COLO668 (cell line): ENCODE measurements at regions not wholly inside any gene's neighbourhood (a gene's known extent, or its start where the extent isn't known, plus 50 kb on each side); places are given as distances from the start of the nearest gene placed in this dataset.
"Not testable (repeated sequence)": the region's sequence is repeated elsewhere in the genome, so short reads cannot be mapped to it uniquely, and the experiment has no call there.

Experiments
- DNase-seq: peaks from one replicate; lab custom pipeline; 2025; ENCODE audit not compliant: unreplicated experiment; lab: John Stamatoyannopoulos, UW

- DNase-seq, result not testable (repeated sequence)
Measured at GRCh38 chr17:30713805-30714204, 110.7 kb downstream of the CRLF3 start.

DNA sequence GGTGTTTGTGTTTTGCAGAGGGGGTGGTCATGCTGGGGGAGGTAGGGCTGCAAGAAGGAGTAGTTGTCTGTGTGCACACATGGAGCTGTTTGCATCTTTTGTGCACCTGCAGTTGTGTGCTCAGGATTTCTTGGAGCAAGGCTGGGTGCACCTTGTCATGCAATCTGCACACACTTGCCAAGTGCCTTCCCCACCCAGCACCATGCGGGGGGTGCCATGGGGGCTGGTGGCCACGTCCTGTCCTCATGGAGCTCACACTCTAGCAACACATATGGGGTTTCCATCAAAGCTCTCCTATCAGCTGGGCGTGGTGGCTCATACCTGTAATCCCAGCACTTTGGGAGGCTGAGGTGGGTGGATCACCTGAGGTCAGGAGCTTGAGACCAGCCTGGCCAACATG, 111.6 kb downstream of the CRLF3 start:
- not testable (repeated sequence) for DNase-seq

DNA sequence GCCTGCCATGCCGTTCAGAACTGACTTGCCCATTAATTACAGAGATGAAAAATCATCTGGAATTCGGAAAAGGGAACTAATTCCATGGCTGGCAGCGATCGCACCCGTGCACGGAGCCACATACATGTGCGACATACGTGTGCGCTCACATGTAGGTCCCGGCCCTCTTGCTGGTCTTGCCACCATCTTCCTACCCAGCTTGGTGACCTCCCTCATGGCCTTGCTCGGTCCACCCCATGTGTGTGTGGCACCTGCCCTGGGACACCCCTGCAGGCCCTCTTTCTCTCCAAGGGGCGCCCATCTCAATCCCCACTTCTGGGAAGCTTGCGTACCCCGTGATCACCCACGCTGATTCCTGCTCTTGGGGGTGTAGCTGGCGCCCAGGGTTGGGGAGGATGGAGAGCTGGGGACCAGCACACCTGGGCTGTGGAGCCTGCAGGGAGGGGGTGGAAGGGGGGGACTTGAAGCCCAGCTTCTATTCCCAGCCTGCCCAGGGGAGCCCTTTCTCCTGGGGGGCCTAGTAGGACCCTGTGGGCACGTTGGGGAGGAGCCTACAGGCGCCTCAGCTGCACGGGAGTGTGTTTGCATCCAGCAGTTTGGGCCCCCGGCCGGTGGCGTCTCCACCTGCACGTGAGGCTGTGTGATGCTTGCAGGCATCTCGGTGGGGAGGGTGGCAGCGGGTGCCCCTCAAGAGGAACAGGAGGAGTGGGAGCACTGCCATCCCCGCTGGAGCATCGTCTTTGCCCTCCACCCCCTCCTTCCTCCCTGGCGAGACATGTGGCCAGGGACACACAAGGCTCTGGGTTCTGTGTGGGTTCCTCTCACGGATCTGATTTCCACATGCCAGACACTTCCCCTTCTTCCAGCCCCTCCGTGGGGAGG, 112.6 kb downstream of the CRLF3 start:
- DNase-seq, result not testable (repeated sequence)

DNA sequence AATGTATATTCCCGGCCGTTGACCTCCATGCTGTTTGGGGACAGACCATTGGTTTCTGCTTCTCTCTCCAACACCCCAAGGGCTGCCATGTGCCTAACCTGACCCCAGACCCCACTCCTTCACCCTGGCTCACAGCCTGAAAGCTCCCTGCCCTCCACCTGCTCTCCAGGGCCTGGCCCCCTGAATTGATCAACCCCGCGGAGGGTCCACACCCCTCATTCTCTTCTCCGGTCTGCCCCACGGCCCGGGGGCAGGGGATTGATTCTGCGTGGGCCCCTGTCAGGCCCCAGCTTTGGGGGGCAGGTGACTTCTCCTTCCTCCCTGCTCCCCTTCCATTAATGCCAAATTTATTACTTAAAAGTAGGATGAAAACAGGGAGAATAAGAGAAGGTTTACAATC, 113.3 kb downstream of the CRLF3 start:
- DNase-seq, result not testable (repeated sequence)

- DNase-seq, result peak; percentile 18
Measured at GRCh38 chr17:30710276-30711088, 114.0 kb downstream of the CRLF3 start.

- DNase-seq, result peak; percentile 50
Measured at GRCh38 chr17:30709561-30710275, 114.8 kb downstream of the CRLF3 start.

DNA sequence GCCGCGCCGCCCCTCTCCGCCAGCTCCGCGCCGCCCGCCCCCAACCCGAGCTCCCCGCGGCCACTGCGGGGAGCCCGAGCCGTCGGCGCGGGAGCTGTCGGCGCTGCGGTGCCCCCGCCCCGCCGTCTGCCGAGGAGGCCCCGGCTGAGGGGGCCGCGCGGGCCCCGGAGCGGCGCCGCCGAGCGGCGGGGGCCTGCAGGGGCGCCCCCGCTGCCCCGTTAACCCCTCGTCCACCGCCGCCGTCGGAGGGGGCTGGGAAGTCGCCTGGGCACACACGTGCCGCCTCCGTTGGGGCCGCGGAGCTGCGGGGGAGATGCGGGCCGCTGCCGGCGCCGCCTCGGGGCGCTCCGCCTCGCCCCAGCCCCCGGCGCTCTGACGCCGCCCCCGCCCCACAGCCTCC, 115.4 kb downstream of the CRLF3 start:
- peak; percentile 33 for DNase-seq

DNA sequence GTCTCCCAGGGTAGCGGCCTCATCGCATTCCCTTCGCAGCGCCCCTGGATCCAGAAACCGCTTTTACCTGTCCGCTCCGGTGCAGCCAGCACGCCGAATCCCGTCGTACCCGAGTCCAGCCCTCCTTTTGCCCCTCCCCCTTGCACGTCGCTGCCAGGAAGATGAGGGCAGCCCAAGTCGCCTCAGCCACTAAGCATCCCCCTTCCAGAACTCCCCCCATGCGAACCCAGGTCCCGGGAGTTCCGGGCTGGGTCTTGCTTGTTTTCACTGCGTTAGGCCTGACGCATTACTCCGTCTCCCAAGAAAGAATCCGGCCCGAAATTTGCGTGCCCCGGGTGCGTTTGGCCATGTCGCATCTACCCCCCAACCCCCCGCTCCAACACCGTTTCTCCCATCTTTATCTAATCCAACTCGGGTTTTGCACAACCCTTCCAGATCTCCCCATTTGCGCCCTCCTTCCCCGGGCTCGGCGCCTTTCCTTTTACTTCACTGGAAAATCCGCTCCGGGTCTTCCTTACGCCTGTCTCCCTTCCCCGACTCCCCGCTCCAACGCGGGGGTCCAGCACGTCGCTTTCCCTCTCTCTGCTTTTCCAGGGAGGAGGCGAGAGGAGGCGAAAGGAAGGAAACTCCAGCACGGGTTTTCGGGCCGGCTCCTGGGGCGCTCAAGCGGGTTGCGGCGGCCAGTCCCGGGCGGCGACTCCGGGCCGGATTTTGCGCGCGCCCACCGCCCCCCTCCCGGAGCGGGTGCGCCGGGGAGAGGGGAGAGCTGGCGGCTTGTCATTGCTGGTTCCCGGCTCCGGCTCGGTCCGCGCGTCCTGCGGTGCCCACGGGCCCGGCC, 116.0 kb downstream of the CRLF3 start:
- DNase-seq, result peak; percentile 83

- peak; percentile 9 for DNase-seq
Measured at GRCh38 chr17:30707724-30708240, 116.7 kb downstream of the CRLF3 start.

- peak; percentile 9 for DNase-seq
Measured at GRCh38 chr17:30706461-30707335, 117.8 kb downstream of the CRLF3 start.

GRCh38 chr17:30706004-30706403, 118.5 kb downstream of the CRLF3 start:
- peak; percentile 0 for DNase-seq

- DNase-seq, result no peak
Measured at GRCh38 chr17:30701498-30701989, 122.9 kb downstream of the CRLF3 start.

DNA sequence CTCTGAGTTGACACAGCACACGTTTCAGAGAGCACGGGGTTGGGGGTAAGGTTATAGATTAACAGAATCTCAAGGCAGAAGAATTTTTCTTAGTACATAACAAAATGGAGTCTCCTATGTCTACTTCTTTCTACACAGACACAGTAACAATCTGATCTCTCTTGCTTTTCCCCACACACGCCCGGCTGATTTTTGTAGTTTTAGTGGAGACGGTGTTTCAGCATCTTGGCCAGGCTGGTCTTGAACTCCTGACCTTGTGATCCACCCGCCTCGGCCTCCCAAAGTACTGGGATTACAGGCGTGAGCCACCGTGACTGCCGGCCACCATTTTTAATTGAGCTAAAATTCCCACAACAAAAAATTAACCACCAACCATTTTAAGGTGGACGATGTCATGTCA, 123.7 kb downstream of the CRLF3 start:
- DNase-seq, result not testable (repeated sequence)

DNA sequence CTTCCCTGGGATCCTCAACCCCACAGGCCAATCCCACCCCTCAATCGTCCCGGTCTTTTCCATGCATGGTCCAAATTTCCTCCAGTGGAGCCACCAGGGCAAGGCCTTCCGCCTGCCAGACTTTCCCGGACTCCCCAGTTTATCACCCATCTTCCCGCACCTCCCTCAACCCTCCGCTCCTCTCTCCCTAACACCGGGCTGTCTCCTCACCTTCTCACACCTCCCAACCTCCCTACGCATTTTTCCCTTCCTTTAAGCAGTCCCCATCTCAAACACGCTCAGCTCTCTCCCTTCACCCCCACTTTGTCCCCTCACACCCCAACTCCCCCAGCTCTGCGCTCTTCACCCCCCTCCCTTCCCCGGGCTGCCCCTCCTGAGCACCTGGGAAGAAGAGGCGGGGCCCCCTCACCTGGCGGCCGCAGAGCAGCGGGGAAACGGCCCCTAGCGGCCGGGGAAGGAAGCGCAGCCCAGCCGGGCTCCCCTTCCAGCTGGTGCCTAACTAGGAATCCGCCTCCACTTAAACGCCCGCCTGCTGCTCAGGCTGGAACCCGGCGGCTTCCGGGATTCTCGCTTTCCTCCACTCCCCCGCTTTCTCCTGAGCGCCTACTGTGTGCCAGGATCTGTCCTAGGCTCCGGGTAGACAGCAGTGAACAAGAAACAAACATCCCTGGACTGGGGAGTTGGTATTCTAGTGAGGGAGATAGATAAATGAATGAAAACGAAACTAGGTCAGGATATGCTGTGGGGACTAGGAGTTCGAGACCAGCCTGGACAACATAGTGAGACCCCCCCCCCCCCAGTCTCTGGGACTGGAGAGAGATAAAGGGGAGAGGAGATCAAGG, 126.7 kb downstream of the CRLF3 start:
- DNase-seq, result peak; percentile 69

- DNase-seq, result no peak
Measured at GRCh38 chr17:30696234-30696633, 128.3 kb downstream of the CRLF3 start.

DNA sequence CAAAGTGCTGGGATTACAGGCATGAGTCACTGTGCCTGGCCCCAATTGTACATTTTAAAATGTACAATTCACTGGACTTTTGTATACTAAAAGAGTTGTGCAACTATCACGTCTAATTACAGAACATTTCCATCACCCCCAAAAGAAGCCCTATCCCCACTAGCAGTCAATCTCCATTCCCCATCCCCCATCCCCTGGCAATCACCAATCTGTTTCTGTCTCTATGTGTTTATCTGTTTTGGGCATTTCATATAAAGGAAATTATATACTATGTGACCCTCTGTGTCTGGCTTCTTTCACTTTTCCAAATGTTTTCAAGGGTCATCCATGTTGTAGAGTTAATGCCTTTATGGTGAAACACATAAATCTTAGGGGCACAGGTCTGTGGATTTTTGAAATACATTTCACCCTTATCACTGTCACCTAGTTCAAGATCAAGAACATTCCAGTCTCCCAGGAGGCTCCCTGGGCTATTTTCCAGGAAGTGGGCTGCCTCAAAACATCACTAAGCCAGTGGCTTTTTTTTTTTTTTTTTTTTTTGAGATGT, 129.2 kb downstream of the CRLF3 start:
- DNase-seq, result not testable (repeated sequence)

DNA sequence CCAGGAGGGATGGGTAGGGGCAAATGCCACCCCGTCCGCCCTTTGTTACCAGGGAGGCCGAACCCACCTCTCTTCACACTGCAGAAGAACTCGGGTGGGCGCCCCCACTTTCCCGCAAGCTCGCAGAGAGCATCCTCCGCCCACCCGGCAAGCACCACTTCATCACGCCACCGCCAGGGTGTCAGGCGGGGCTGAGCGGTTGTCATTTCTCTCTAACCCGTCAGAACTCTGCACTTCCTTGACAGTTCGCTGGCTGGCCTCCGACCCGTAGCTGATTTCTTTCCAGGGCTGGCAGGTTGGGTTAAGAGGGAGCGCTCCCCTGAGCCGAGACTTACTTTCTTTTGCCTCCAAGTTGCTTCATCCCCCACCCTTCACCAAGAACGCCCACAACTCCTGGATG, 130.7 kb downstream of the CRLF3 start:
- peak; percentile 4 for DNase-seq
